ENCODE measurements at regions not wholly inside any gene's neighbourhood (a gene's known extent, or its start where the extent isn't known, plus 50 kb on each side); places are given as distances from the start of the nearest gene placed in this dataset.

DNA sequence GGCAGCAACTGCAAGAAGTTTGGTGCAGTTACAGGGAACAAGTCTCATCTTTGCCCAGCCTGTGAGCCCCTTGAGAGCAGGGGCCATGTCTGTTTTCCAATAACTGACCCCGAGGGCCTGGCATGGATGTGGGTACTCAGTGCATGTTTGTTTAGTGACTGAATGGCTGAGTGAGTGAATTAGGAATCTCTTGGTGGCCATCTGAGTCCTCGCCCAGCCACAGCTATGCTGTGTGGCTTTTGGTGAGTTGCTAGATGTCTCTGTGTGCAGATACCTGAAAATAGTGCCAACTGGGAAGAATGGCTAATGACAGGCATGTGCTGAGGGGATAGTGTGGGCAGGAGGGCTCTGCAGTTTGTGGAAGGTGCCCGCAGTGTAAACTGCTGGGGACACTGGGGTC is 54.4 kb upstream of the PCBD1 start:
- TF ChIP-seq CTCF (IDR thresholded peaks at IDR 0.05 in 2 of 3, conservative IDR thresholded peaks at IDR 0.05 in 1 of 3; ENCODE audit: borderline replicate concordance in 1 of 3, insufficient read depth in 1 of 3, low read depth in 2 of 3, low read length in 2 of 3) (no peak), POLR2AphosphoS5 (IDR thresholded peaks at IDR 0.05; ENCODE audit: low read depth, low read length) (no peak), POLR2A (IDR thresholded peaks at IDR 0.05; ENCODE audit: borderline replicate concordance, extremely low read depth, insufficient read depth, insufficient read length) (no peak), SRF (IDR thresholded peaks at IDR 0.05; ENCODE audit: low read depth) (no peak), CEBPB (IDR thresholded peaks at IDR 0.05; ENCODE audit: low read depth) (no peak)

All from HCT116 (cell line).